ENCODE measurements at regions not wholly inside any gene's neighbourhood (a gene's known extent, or its start where the extent isn't known, plus 50 kb on each side); places are given as distances from the start of the nearest gene placed in this dataset.

DNA sequence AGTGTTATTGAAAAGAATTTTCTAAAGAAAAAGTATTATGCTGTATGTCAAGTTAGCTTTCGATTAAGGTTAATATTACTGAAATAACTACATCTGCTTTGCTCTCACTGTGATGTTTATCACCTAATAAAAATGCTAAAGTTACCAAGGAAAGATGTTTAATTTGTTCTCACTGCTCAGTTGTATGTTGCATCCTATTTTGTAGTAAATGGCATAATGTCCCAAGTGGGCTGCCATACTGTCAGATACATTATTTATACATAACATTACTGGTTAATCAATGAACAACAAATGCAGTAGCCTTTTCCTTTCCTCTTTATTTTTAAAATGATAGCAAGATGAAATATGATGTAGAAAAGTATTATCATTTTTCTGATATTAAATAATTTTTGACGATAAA, 226.3 kb upstream of the DACH1 start:
- no peak for DNase-seq

DNA sequence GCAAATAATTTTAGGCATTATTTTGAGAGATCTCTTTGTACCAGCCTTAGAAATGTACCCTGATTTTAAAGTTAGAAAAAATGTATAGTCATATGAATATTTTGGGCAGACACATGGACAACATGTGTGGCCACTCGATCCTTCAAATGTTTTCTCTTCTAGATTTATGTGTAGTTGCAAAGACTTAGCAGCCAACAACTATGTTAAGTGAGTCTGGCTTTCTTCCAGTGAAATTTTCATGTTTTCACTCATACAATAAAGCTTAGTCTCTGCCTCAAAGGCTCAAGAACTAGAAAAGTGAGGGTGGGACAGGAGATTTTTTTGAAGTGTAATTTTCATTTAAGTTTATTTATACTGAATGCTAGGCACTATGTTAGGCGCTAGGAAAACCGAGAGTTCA, 207.7 kb upstream of the DACH1 start:
- no peak for DNase-seq

DNA sequence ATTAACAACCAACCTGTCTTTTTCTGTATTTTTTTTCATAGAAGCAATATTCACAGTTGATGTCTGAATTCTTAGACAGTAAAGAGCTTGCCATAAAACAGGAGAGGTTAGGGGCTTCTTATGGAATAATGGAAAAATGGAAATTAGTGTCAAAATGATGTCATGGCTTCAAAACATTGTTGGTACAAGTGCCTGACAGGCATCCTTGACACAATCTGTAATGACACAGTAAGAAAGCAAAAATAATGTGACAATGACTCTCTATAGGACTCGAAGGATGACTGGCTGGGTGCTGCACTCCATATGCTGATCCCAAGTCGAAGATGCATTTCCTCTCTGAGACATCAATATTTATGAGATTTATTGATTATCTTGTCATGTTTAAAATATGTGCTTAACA, 205.3 kb upstream of the DACH1 start:
- no peak for DNase-seq

DNA sequence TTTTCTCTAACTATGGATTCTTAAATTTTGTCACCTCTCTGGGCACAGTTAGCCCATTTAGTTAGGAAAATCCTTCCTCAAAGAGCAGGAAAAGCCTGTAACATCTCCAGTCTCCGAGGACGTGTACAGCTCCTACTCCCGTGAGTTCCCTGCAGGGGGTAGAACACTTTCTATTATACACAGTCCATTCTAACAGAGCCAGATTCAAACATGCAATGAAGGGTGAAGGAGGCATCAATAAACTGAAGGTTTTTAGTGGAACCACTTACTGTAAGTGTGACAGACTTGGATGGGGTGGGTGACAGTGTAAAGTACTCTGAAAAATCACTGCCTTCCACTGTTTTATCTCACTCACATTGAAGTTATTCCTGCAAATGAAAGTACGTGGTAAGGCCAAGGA, 204.7 kb upstream of the DACH1 start:
- no peak for DNase-seq

DNA sequence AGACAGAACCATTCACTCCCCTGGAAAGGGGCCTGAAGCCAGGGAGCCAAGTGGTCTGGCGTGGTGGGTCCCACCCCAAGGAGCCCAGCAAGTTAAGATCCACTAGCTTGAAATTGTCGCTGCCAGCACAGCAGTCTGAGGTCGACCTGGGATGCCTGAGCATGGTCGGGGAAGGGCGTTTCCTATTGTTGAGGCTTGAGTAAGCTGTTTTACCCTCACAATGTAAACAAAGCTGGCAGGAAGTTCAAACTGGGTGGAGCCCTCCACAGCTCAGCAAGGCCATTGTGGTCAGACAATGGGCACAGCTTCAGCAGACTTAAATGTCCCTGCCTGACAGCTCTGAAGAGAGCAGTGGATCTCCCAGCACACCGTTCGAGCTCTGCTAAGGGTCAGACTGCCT, 195.6 kb upstream of the DACH1 start:
- DNase-seq, result peak; percentile 24

DNA sequence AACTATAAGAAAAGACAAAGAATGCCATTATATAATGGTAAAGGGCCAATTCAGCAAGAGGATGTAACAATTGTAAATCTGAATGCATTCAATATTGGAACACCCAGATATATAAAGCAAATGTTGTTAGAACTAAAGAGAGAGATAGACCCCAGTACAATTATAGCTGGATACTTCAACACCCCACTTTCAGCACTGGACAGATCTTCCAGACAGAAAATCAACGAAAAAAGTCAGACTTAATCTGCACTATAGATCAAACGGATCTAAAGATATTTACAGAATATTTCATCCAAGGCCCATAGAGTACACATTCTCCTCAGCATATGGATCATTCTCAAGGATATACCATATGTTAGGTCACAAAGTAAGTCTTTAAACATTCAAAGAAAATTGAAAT, 194.6 kb upstream of the DACH1 start:
- no peak for DNase-seq

DNA sequence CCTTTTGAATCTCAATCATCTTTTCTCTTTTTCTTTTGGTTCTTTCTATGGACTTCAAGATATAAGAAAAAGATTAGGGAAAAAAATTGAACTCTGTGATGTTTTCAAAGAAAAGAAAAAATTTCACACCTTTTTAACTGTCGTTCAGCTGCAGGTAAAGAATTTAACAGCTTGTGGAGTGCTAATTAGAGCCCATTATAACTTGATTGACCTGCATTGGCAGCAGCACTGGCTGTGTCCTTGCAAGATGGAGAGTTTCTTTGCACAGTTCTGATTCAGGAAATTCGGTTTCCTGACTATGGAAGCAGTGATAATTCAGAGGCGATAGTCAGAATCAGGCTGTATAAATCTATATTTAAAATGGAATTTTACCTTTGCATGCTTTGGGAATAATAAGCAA, 183.2 kb upstream of the DACH1 start:
- DNase-seq, result no peak

DNA sequence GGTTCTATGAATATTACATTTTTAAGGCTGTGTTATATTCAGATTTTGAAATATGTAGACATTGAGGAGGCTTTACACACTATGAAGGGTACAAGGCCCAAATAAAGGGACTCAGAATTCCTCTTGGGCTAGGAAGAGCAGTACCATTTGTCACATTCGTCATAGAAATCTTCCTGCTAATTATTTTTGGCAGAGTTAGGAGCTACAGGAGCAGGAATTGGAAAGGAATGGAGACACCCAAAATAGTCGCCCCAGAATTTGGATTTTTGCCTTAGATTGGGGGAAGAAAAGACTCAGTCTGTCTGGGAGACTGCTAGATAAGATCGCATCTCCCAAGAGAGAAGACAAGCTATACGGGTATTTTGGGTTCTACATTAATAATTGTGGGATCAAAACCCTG, 176.4 kb upstream of the DACH1 start:
- DNase-seq, result no peak

DNA sequence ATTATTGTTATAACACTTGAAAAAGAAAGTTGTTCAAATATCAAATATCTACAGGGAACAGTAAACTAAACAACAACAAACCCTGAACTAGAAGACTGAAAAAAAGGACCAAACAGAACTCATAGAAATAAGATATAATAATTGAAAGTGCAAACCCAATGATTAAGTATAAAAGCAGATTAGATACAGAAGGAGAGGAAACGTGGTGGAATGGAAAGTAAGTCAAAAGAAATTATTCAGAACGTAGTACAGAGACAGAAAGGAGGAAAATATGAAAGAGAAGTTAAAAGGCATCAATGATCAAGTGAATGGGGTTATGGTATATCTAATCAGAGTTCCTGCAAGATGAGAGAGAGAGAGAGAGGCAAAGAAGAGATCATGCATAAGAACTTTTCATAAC, 174.2 kb upstream of the DACH1 start:
- DNase-seq, result no peak

DNA sequence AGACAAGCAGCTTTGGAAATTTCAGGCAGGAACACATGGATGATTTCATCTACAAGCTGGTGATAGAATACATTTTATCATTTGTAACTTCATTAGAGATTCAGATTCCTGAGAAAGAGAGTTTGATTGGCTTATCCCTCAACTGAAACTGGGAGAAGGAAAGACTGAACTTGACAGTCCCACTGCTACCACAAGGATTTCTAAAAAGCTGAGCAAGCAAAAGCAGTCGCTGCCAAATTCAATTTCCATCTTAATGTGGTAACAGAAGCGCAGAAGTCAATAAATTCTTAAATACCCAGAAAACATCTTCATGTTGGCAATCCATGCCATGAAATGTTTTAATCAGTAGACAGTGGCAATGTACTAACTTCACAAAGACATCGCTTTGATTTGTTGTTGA, 172.1 kb upstream of the DACH1 start:
- DNase-seq, result no peak

DNA sequence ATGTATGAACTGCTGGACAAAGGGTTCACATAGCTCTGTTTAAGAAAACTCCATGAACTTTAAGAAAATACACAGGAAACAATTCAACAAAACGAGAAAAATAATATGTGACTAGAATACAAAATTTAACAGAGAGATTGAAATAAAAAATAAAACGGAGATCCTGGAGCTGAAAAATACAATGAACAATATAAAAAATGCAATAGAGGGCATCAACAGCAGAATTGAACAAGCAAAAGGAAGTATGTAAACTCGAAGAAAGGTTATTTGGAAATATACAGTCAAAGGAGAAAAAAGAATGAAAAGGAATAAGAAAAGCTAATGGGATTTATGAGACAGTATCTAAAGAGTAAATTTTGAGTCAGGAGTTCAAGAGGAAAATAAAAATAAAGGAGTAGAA, 163.0 kb upstream of the DACH1 start:
- no peak for DNase-seq

DNA sequence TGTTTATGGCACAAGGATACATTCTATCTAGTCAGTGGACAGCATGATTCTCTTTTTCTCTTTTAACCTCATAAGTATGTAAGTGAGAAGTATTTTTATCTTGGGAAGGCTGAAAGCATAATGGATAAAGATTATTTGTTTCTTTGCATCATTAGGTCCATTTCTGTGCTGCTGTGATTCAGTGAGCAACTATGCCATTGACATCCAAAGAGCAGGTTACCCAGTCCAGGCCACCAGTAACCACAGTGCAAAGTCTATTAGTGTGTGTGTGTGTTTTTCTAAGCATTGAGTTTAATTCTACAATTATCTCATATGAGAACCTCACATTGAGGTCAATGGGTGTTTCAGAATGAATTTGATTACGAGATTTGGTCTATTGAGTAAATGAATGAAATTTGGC, 158.8 kb upstream of the DACH1 start:
- no peak for DNase-seq

DNA sequence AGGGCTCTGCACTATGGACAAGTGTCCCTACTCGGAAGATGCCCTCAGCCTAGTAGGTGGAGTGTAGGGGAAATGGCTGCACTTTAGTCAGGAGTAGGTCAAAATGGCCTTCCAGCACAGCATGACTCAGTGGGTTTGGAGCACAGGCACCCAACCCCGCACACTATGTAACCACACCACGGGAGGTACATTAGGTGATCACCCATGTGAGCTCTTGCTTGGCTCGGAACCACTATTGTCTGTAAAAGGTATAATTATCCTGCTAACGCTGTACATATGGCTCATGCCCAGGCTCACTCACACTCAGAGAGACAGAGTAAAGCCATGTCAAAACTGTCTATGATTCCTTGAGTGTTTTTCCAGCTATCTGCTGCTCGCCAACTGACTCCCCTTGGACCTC, 156.9 kb upstream of the DACH1 start:
- no peak for DNase-seq

DNA sequence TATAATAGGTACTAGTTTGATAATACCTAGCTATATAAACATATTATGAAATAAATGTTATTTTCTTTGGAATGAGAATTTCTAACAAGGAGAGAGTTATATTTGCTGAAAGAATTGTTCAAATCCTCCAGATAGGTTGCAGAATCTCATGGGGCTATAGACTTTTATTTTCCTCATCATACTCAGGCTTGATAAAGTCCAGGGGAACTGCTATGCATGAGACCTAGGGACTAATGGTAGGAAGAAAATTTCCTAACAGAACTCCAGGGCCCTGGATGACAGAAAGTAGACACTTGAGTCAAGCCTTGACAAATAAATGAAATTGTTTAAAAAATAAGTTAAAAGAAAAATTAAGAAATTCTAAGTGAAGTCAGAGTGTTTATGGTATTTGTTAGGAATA, 138.5 kb upstream of the DACH1 start:
- DNase-seq, result no peak

DNA sequence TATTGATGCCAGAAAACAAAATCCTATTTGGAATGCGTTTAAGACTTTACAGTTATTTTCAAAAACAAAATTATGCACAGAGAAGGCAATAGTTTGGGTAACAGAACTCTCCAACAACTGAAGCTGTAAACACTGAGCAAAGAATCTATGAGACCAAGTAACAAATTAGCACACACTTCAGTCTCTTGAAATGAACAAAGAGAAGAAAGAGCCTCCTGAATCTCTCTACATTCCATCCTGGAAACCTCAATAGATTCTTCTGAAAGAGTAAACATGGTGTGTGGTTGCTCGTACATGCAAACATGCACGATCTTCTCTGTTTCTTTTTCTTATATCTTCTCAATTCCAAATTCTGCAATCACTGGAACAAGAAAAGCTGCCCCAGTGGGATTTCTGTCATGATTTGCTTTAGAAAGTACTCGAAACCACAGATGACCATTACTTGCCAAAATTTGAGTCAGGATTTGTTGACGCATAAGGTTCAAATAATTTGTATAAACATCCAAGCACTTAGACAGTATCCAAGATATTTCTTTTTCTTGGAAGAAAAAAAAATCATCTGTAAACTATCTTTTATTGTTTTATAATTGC, 137.9 kb upstream of the DACH1 start:
- DNase-seq, result no peak

DNA sequence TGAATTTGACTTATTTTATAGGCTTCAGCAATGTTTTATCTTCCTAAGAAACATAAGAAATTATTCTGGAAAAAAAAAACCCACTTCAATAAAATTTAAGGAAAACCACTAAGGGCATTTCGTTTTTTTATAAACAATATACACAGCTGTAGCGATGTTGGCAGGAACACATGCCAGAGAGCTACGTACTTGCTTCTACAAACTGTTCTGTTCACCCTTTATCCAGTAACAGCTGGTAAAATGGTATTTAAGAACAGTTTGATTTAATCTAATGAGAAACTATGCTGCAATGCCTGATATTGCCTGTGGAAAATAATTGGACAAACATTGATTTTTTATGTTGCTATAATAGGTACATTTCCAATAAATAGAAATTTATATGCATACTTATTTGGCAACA, 137.2 kb upstream of the DACH1 start:
- no peak for DNase-seq

DNA sequence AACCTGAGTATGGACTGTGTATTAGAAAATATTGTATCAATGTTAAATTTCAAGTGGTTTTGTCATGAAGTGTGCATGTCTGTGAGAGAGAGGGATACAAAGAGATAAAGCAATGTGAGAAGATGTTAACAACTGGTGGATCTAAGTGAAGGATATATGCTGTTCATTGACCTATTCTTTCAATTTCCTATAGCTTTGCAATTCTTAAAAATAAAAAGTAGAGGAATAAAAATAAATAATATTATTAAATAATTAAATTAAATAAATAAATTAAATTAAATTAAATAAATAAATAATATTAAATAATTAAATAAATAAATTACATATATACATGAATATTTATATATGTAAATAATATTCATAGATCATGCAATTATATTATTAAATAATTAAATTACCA, 131.2 kb upstream of the DACH1 start:
- DNase-seq, result no peak

DNA sequence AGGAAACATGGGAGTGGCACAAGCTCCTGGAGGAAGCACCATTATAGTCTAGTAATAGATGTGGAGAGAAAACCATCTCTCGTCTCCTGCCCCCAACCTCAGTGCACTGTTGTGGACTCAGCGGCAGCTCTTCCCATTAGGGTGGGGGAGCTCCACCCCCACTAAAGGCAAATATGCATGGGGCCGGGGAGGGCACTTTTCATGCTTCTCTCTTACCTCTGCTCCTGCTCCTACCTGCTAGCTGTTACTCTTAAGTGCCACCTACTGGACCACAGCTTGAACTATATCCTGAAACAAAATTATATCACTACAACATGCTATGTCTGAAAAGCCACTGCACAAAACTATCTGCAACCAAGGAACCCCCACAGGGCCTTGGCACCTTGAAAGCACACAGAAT, 112.6 kb upstream of the DACH1 start:
- no peak for DNase-seq

DNA sequence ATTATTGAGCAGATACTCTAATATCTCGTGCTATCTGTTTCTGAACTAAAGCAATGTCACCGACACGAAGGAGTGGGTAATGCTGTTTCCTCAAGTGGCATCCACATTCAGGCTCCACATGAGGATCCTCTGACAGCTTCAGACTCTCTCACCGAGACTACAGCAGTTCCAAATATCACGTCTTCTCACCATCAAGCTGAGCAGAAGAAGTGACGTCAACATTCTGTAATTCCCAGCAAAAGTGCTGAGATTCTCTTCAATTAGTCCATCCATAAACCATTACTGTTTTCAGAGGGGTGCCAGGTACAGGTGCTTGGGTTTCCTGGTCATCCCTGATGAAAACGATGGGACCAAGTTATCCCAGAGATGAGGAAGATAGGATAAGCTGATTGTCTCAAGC, 110.0 kb upstream of the DACH1 start:
- no peak for DNase-seq

DNA sequence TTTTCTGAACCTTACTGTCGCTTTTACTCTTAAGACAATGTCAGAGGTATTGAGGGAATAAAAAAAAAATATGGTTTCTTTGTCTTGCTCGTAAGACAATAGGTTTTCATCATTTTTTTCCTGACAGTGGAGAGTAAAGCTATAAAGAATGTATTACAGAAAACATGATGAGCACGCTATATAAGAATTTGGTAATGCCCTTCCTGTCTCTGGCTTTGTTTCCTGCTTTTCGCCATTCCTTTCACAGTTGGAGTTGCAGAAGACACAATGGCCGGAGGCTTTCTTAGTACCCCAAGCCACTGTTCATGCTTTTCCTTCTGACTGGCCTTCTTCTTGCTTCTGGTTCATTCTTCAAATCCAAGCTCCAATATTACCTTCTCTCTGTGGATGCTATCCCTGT, 101.0 kb upstream of the DACH1 start:
- no peak for DNase-seq

DNA sequence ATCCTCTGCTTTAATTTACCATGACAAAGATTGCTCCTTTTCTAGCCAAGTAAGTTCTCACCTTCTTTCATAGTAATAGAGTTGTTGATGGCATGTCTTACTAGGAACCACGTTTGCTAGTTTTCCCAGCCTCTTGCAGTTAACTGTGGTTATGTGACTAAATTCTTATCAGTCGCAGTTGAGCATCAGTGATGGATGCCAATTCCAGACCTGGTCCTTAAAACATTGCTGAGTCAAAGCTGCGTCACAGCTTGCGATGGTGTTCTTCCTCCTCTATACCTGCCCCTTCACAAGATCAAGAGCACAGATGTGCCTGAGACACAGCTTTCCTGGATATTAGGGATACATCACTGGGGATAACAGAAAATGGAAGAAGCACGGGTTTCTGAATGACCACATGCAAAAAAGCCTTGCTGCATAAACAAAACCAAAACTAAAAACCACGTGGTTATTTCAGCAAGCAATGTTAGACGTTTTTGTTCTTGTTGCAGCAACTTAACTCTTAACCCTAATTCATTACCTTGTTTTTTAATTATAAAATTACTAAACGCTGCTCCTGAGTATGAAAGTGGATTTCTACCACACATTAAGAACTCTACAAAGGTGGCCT, 97.6 kb upstream of the DACH1 start:
- DNase-seq, result no peak

DNA sequence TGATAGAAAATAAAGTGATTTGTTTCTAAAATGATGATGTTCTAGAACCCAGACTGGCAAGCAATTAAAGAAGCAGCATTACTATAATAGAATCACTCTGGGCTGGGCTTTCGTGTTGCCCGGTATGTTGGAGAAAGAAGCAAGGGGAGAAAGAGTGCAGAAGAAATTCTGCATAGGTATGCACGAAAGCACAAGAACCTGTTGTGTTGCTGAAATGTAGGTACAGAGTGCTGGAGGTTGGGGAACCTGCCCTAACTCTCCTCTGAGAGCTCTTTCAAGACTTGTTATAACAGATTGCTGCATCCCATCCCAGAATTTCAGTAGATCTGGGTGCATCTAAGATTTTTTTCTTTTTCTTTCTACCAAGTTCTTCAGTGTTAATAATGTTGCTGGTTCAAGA, 95.7 kb upstream of the DACH1 start:
- DNase-seq, result no peak

DNA sequence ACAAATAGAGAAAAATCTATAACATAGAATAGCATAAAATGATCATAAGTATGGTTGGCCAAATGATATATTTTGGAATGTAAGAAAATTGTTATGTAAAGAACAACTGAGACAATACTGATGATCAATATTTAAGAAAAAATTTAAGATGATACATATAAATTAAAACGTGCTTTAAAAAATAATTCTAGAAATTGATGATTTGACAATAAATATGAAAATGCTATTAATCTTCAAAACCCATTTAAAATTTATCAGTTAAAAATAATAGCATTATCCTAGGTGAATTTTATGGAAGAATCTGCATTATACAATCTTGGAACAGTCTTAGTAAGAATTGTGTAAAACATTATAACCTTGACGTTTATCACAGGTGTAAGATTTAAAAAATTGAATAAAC, 95.1 kb upstream of the DACH1 start:
- DNase-seq, result no peak

DNA sequence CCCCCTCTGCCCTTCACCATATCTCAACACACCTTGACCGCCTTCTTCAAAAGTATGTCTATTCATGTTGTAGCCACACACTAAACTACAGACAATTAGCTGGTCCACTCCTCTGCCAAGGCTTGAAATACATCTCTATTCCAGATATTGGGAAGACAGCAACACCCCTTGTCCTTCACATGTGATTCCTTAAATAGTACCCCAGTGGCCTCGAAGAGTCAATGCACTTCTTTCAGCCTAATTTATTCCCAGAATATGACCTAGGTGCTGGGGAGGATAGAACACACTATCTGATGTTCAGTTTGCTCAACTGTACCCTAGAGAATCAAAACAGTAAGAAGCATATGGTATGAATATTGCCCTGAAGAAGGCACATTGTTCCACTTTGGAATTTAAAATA, 82.4 kb upstream of the DACH1 start:
- DNase-seq, result no peak

DNA sequence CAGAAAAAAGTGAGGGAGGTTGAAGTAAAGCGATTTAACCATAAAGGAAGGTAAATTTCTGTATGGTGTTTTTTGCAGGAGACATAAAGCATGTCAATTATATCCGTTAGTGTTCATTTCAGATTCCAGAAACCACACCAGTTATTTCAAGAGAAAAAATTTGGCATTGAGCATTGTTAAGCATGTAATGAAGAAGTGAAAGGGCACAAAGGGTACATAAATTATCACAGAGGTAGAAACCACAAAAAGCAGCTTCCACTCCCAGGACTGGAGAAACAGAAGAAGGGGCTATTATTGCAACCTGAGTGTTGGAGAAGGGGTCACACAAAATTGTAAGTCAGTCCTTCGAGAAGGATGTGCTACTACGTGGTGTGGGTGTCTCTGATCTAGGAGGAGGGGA, 72.2 kb upstream of the DACH1 start:
- no peak for DNase-seq

Data from RPMI8226 (cell line).